ENCODE measurements at regions not wholly inside any gene's neighbourhood (a gene's known extent, or its start where the extent isn't known, plus 50 kb on each side); places are given as distances from the start of the nearest gene placed in this dataset.
A peak's percentile ranks its signal among the peaks of the same experiment; 100 is the strongest.
"Not testable (repeated sequence)": the region's sequence is repeated elsewhere in the genome, so short reads cannot be mapped to it uniquely, and the experiment has no call there.

DNA sequence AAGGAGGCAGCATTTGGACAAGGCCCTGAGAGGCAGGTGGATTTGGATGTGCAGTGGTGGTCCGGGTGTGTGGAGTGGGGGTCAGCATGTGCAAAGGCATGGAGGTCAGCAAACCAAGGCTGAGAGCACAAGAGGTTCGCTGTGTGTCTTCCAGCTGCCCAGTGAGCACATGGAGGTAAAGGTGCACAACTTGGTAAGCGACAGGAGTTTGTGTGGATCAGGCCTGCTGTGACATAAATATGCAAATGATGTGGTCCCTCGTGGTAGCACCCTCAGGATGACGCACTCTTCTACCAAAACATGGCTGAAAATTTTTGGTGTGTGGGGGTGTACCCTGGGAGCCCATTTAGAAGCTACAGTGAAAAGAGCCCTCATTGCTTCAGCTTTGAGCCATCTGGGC, 271.0 kb upstream of the PLGLB2 start:
- H3K4me3 ChIP-seq (ENCODE audit: control extremely low read depth in 1 of 5, extremely low read depth in 1 of 5, insufficient read depth in 1 of 5, low read depth in 2 of 5, low read length in 4 of 5); H4K20me1 ChIP-seq (ENCODE audit: control insufficient read depth, insufficient read depth, low read length, poor library complexity, severe bottlenecking); H3K4me1 ChIP-seq (ENCODE audit: control insufficient read depth in 2 of 2, insufficient read depth in 2 of 2, low read length in 2 of 2); CTCF ChIA-PET; POLR2A ChIA-PET; intact Hi-C loops (cut with micrococcal nuclease); H3K36me3 ChIP-seq (replicated peaks in 1 of 2; ENCODE audit: control extremely low read depth in 1 of 2, control insufficient read depth in 1 of 2, extremely low read depth in 1 of 2, insufficient read depth in 2 of 2, low read length in 1 of 2); H3K27me3 ChIP-seq (replicated peaks in 1 of 4; ENCODE audit: control extremely low read depth in 1 of 4, control insufficient read depth in 3 of 4, insufficient read depth in 4 of 4, low read length in 3 of 4); H3K27ac ChIP-seq (ENCODE audit: low read length in 2 of 2); H3K9me3 Mint-ChIP-seq (ENCODE audit: insufficient read depth); H3K4me2 ChIP-seq (replicated peaks; ENCODE audit: low read depth, low read length, poor library complexity, severe bottlenecking); H3K27me3 Mint-ChIP-seq; H3K79me2 ChIP-seq (ENCODE audit: control insufficient read depth, insufficient read depth, low read length); H3K9ac ChIP-seq (ENCODE audit: low read length); H2AFZ ChIP-seq (ENCODE audit: insufficient read depth, low read depth, low read length, poor library complexity, severe bottlenecking); H3K4me1 Mint-ChIP-seq; H3K9me3 ChIP-seq (ENCODE audit: control extremely low read depth in 1 of 3, control insufficient read depth in 2 of 3, insufficient read depth in 1 of 3, low read length in 2 of 3): not testable (repeated sequence)
- DNase-seq (peak; percentile 53), ATAC-seq (ENCODE audit: low read depth) (peak; percentile 72)
- WGBS (ENCODE audit: insufficient coverage): 86% methylated on average over 1 of the region's 5 CpGs
- Mint-ChIP-seq H3K4me3 (peak overlapping the region; percentile 56), H3K27ac (peak overlapping the region; percentile 86)

DNA sequence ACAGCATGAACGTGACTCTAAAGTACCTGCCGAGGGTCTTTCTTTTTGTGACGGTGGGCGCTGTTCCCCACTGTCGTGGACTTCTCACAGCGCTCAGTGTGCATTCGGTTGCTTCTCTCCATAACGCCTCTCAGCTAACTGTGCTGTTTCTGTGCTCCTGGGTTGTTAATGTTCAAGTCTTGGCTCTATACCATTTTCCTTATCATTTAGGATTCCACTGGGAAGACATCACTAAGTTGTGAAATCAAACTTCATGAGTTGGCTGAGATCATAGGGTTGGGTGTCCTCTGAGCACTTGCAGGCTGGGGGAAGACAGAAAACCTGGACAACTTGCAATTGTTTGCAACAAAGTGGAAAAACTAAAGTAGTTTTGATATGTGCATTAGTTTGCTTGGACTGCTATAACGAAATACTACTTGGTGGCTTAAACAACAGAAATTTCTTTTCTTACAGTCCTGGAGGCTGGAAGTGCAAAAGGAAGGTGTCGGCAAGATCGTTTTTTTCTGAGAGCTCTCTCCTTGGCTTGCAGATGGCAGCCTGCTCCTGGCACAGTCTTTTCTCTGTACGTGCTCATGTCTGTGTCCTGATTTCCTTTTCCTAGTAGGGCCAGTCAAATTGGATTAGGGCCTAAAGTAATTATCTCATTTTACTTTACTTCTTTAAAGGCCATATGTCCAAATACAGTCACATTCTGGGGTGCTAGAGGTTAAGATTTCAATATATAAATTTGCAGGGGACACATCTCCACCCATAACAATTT, 270.0 kb upstream of the PLGLB2 start:
- POLR2A ChIA-PET; intact Hi-C loops (cut with micrococcal nuclease): not testable (repeated sequence)

DNA sequence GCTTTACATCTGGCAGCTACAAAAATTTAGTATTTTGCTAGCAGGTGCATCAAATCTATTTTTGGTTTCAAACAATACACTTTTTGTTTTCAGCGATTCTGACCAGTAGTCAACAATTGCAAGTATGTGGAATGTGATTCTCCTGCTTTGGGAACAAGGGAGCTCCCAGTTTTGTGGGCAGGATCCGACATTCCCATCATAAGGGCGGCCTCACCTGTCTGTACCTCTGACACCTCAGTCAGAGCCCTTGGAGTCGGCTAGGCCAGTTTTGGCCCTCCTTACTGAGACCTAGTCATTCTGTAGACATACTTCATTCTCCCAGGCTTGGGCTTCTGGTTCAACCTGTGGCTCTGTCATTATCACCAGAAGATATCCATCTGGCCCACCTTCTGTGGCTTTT, 269.0 kb upstream of the PLGLB2 start:
- H3K9ac ChIP-seq (ENCODE audit: low read length); DNase-seq; H2AFZ ChIP-seq (ENCODE audit: insufficient read depth, low read depth, low read length, poor library complexity, severe bottlenecking); CTCF ChIA-PET; H3K4me3 ChIP-seq (ENCODE audit: control extremely low read depth in 1 of 5, extremely low read depth in 1 of 5, insufficient read depth in 1 of 5, low read depth in 2 of 5, low read length in 4 of 5); H3K4me1 ChIP-seq (ENCODE audit: control insufficient read depth in 2 of 2, insufficient read depth in 2 of 2, low read length in 2 of 2); H3K79me2 ChIP-seq (ENCODE audit: control insufficient read depth, insufficient read depth, low read length); H3K27ac Mint-ChIP-seq; H3K36me3 ChIP-seq (replicated peaks in 1 of 2; ENCODE audit: control extremely low read depth in 1 of 2, control insufficient read depth in 1 of 2, extremely low read depth in 1 of 2, insufficient read depth in 2 of 2, low read length in 1 of 2); H3K27me3 ChIP-seq (replicated peaks in 1 of 4; ENCODE audit: control extremely low read depth in 1 of 4, control insufficient read depth in 3 of 4, insufficient read depth in 4 of 4, low read length in 3 of 4); H3K9me3 Mint-ChIP-seq (ENCODE audit: insufficient read depth); H3K4me1 Mint-ChIP-seq; H4K20me1 ChIP-seq (ENCODE audit: control insufficient read depth, insufficient read depth, low read length, poor library complexity, severe bottlenecking); H3K4me2 ChIP-seq (replicated peaks; ENCODE audit: low read depth, low read length, poor library complexity, severe bottlenecking); H3K27ac ChIP-seq (ENCODE audit: low read length in 2 of 2); H3K27me3 Mint-ChIP-seq; H3K4me3 Mint-ChIP-seq; ATAC-seq (ENCODE audit: low read depth); POLR2A ChIA-PET; intact Hi-C loops (cut with micrococcal nuclease); H3K9me3 ChIP-seq (ENCODE audit: control extremely low read depth in 1 of 3, control insufficient read depth in 2 of 3, insufficient read depth in 1 of 3, low read length in 2 of 3): not testable (repeated sequence)
- 80% methylated on average over 1 of the region's 4 CpGs for WGBS (ENCODE audit: insufficient coverage)

More for the DNA sequence above, 270.0 kb upstream of the PLGLB2 start:
- H4K20me1 ChIP-seq (ENCODE audit: control insufficient read depth, insufficient read depth, low read length, poor library complexity, severe bottlenecking); DNase-seq; H2AFZ ChIP-seq (ENCODE audit: insufficient read depth, low read depth, low read length, poor library complexity, severe bottlenecking); ATAC-seq (ENCODE audit: low read depth); H3K9me3 ChIP-seq (ENCODE audit: control extremely low read depth in 1 of 3, control insufficient read depth in 2 of 3, insufficient read depth in 1 of 3, low read length in 2 of 3); H3K4me3 ChIP-seq (ENCODE audit: control extremely low read depth in 1 of 5, extremely low read depth in 1 of 5, insufficient read depth in 1 of 5, low read depth in 2 of 5, low read length in 4 of 5); H3K4me1 ChIP-seq (ENCODE audit: control insufficient read depth in 2 of 2, insufficient read depth in 2 of 2, low read length in 2 of 2); H3K27ac Mint-ChIP-seq; H3K27me3 ChIP-seq (replicated peaks in 1 of 4; ENCODE audit: control extremely low read depth in 1 of 4, control insufficient read depth in 3 of 4, insufficient read depth in 4 of 4, low read length in 3 of 4); H3K79me2 ChIP-seq (ENCODE audit: control insufficient read depth, insufficient read depth, low read length); H3K9ac ChIP-seq (ENCODE audit: low read length); H3K4me2 ChIP-seq (replicated peaks; ENCODE audit: low read depth, low read length, poor library complexity, severe bottlenecking); H3K36me3 ChIP-seq (replicated peaks in 1 of 2; ENCODE audit: control extremely low read depth in 1 of 2, control insufficient read depth in 1 of 2, extremely low read depth in 1 of 2, insufficient read depth in 2 of 2, low read length in 1 of 2); H3K27me3 Mint-ChIP-seq; CTCF ChIA-PET; H3K27ac ChIP-seq (ENCODE audit: low read length in 2 of 2); H3K4me1 Mint-ChIP-seq; H3K9me3 Mint-ChIP-seq (ENCODE audit: insufficient read depth); H3K4me3 Mint-ChIP-seq: not testable (repeated sequence)
- WGBS (ENCODE audit: insufficient coverage): no CpG with 5 or more reads among the region's 12 CpGs

DNA sequence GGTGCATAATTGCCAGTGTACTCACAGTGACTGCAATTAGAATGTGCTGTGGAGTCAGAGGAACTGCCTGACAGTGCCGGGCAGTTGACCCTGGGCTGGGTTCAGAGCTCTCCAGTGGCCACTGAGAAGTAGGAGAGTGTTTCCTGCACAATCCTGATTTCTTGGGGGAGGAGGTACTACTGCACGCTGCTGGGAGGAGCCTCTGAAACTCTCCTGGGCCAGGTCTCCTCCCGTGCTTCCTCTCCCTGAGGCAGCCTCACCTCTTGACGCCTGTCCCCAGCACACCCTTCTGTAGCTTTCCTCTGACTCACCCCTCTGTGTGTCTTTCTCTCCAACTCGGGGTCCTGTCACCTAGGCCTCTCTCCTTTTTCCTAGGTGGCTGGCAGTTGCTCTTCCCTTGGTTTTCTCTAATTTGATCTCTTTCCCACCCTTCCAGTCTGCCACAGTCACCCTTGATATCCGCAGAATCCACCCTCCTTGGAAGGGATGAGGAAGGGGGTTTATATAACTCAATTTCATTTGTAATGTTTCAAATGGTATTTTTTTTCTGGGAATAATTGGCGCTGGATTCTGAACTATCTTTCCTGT, 264.7 kb upstream of the PLGLB2 start:
- H3K4me3 ChIP-seq (ENCODE audit: control extremely low read depth in 1 of 5, extremely low read depth in 1 of 5, insufficient read depth in 1 of 5, low read depth in 2 of 5, low read length in 4 of 5); H3K27ac Mint-ChIP-seq; intact Hi-C loops (cut with micrococcal nuclease); POLR2A ChIA-PET; CTCF ChIA-PET; H3K27me3 Mint-ChIP-seq; H3K9me3 ChIP-seq (ENCODE audit: control extremely low read depth in 1 of 3, control insufficient read depth in 2 of 3, insufficient read depth in 1 of 3, low read length in 2 of 3); ATAC-seq (ENCODE audit: low read depth); DNase-seq; H3K9ac ChIP-seq (ENCODE audit: low read length); H3K79me2 ChIP-seq (ENCODE audit: control insufficient read depth, insufficient read depth, low read length); H2AFZ ChIP-seq (ENCODE audit: insufficient read depth, low read depth, low read length, poor library complexity, severe bottlenecking); H3K4me3 Mint-ChIP-seq; H3K36me3 ChIP-seq (replicated peaks in 1 of 2; ENCODE audit: control extremely low read depth in 1 of 2, control insufficient read depth in 1 of 2, extremely low read depth in 1 of 2, insufficient read depth in 2 of 2, low read length in 1 of 2); H3K4me2 ChIP-seq (replicated peaks; ENCODE audit: low read depth, low read length, poor library complexity, severe bottlenecking); H3K27me3 ChIP-seq (replicated peaks in 1 of 4; ENCODE audit: control extremely low read depth in 1 of 4, control insufficient read depth in 3 of 4, insufficient read depth in 4 of 4, low read length in 3 of 4); H3K4me1 Mint-ChIP-seq; H3K9me3 Mint-ChIP-seq (ENCODE audit: insufficient read depth); H4K20me1 ChIP-seq (ENCODE audit: control insufficient read depth, insufficient read depth, low read length, poor library complexity, severe bottlenecking); H3K27ac ChIP-seq (ENCODE audit: low read length in 2 of 2): not testable (repeated sequence)
- WGBS (ENCODE audit: insufficient coverage): 60% methylated on average over 2 of the region's 7 CpGs
- peaks cover 0 to 12% of the 10 kb centered on the region in 2 donors for H3K4me1 ChIP-seq (ENCODE audit: control insufficient read depth in 2 of 2, insufficient read depth in 2 of 2, low read length in 2 of 2)
